Activated gamma-delta T cell treated with anti-CD3 and anti-CD28 coated beads, Interleukin-2, amount 50 U/mL, for 16 hours (primary cell): ENCODE measurements at regions not wholly inside any gene's neighbourhood (a gene's known extent, or its start where the extent isn't known, plus 50 kb on each side); places are given as distances from the start of the nearest gene placed in this dataset.

Source experiments
- DNase-seq: peaks from one replicate; pipeline ENCODE4 v3.0.0-alpha.2; 2020; ENCODE audit warnings: low read depth

GRCh38 chr3:18670759-18671158, 245.6 kb upstream of the SATB1 start:
- DNase-seq: no peak

GRCh38 chr3:18669374-18669773, 244.2 kb upstream of the SATB1 start:
- DNase-seq: no peak

GRCh38 chr3:18667552-18667951, 242.4 kb upstream of the SATB1 start:
- DNase-seq: no peak

GRCh38 chr3:18666655-18667054, 241.5 kb upstream of the SATB1 start:
- no peak for DNase-seq

- no peak for DNase-seq
Measured at GRCh38 chr3:18660059-18660458, 234.9 kb upstream of the SATB1 start.

- DNase-seq: no peak
Measured at GRCh38 chr3:18657858-18658820, 233.0 kb upstream of the SATB1 start.

GRCh38 chr3:18656866-18657265, 231.7 kb upstream of the SATB1 start:
- DNase-seq: no peak

GRCh38 chr3:18656410-18656809, 231.3 kb upstream of the SATB1 start:
- no peak for DNase-seq

- no peak for DNase-seq
Measured at GRCh38 chr3:18655827-18656226, 230.7 kb upstream of the SATB1 start.

- no peak for DNase-seq
Measured at GRCh38 chr3:18652781-18653180, 227.6 kb upstream of the SATB1 start.

- DNase-seq: no peak
Measured at GRCh38 chr3:18650731-18651130, 225.6 kb upstream of the SATB1 start.

GRCh38 chr3:18649666-18650363, 224.7 kb upstream of the SATB1 start:
- no peak for DNase-seq

- DNase-seq: no peak
Measured at GRCh38 chr3:18648868-18649462, 223.8 kb upstream of the SATB1 start.

- no peak for DNase-seq
Measured at GRCh38 chr3:18648159-18648558, 223.0 kb upstream of the SATB1 start.

- DNase-seq: no peak
Measured at GRCh38 chr3:18645619-18646018, 220.5 kb upstream of the SATB1 start.

- DNase-seq: no peak
Measured at GRCh38 chr3:18643281-18643680, 218.1 kb upstream of the SATB1 start.

GRCh38 chr3:18641916-18642315, 216.8 kb upstream of the SATB1 start:
- no peak for DNase-seq

- no peak for DNase-seq
Measured at GRCh38 chr3:18635215-18635614, 210.1 kb upstream of the SATB1 start.

GRCh38 chr3:18634461-18634860, 209.3 kb upstream of the SATB1 start:
- DNase-seq: no peak

GRCh38 chr3:18633002-18633401, 207.9 kb upstream of the SATB1 start:
- no peak for DNase-seq

GRCh38 chr3:18630295-18630694, 205.2 kb upstream of the SATB1 start:
- DNase-seq: no peak

- no peak for DNase-seq
Measured at GRCh38 chr3:18625085-18625484, 199.9 kb upstream of the SATB1 start.

GRCh38 chr3:18623220-18623619, 198.1 kb upstream of the SATB1 start:
- no peak for DNase-seq
